ENCODE measurements at regions not wholly inside any gene's neighbourhood (a gene's known extent, or its start where the extent isn't known, plus 50 kb on each side); places are given as distances from the start of the nearest gene placed in this dataset.

GRCh38 chr3:36650271-36650671, 114.1 kb downstream of the DCLK3 start:
- TF ChIP-seq CTCF (conservative IDR thresholded peaks at IDR 0.05; ENCODE audit: low read length), result no peak
- no peak for TF ChIP-seq EZH2phosphoT487 (IDR thresholded peaks at IDR 0.05; ENCODE audit: borderline replicate concordance)

Data from Loucy (cell line).